Endothelial cell (in vitro differentiated cells): ENCODE measurements at regions not wholly inside any gene's neighbourhood (a gene's known extent, or its start where the extent isn't known, plus 50 kb on each side); places are given as distances from the start of the nearest gene placed in this dataset.

Experiments
- DNase-seq: peaks from one replicate; pipeline ENCODE4 v3.0.0; 2021; ENCODE audit warnings: low spot score
- H3K27ac Mint-ChIP-seq: one replicate; pipeline ENCODE4 v1.8.0; 2021; ENCODE audit warnings: mixed read lengths, inconsistent platforms; ENCODE audit not compliant: unreplicated experiment
- H3K27me3 Mint-ChIP-seq: one replicate; pipeline ENCODE4 v1.8.0; 2021; ENCODE audit warnings: mild to moderate bottlenecking, moderate library complexity, mixed read lengths, inconsistent platforms; ENCODE audit not compliant: unreplicated experiment
- H3K36me3 Mint-ChIP-seq: one replicate; pipeline ENCODE4 v1.8.0; 2021; ENCODE audit warnings: mild to moderate bottlenecking, low read depth, mixed read lengths, inconsistent platforms; ENCODE audit not compliant: unreplicated experiment
- H3K4me1 Mint-ChIP-seq: one replicate; pipeline ENCODE4 v1.8.0; 2021; ENCODE audit warnings: mild to moderate bottlenecking, mixed read lengths, inconsistent platforms; ENCODE audit not compliant: unreplicated experiment
- H3K4me3 Mint-ChIP-seq: one replicate; pipeline ENCODE4 v1.8.0; 2021; ENCODE audit warnings: mild to moderate bottlenecking, mixed read lengths, inconsistent platforms; ENCODE audit not compliant: unreplicated experiment
- H3K9me3 Mint-ChIP-seq: one replicate; pipeline ENCODE4 v1.8.0; 2021; ENCODE audit warnings: mixed read lengths, inconsistent platforms; ENCODE audit not compliant: unreplicated experiment
- CTCF ChIP-seq: fragments of 200-600 bp; sonication (generic); IDR thresholded peaks from one replicate; pipeline ENCODE4 v1.5.0; 2021; ENCODE audit warnings: antibody characterized with exemption; ENCODE audit not compliant: unreplicated experiment

GRCh38 chr2:79368116-79368630, 144.7 kb upstream of the CTNNA2 start:
- no peak overlapping the region for H3K27ac Mint-ChIP-seq
- peaks cover 2% of the 10 kb centered on the region for H3K27me3 Mint-ChIP-seq
- no peak for DNase-seq
- no peak overlapping the region for H3K4me3 Mint-ChIP-seq
- H3K9me3 Mint-ChIP-seq, result no peaks in the 10 kb centered on the region
- no peak for TF ChIP-seq CTCF
- H3K4me1 Mint-ChIP-seq, result peaks cover 9% of the 10 kb centered on the region
- no peaks in the 10 kb centered on the region for H3K36me3 Mint-ChIP-seq

GRCh38 chr2:79359419-79359818, 153.4 kb upstream of the CTNNA2 start:
- H3K4me3 Mint-ChIP-seq, result no peak overlapping the region
- no peak overlapping the region for H3K27ac Mint-ChIP-seq
- no peaks in the 10 kb centered on the region for H3K9me3 Mint-ChIP-seq
- H3K4me1 Mint-ChIP-seq, result no peaks in the 10 kb centered on the region
- no peak for TF ChIP-seq CTCF
- H3K36me3 Mint-ChIP-seq, result no peaks in the 10 kb centered on the region
- no peaks in the 10 kb centered on the region for H3K27me3 Mint-ChIP-seq
- DNase-seq, result no peak

GRCh38 chr2:79355569-79355968, 157.3 kb upstream of the CTNNA2 start:
- H3K27me3 Mint-ChIP-seq, result no peaks in the 10 kb centered on the region
- H3K4me3 Mint-ChIP-seq, result no peak overlapping the region
- no peaks in the 10 kb centered on the region for H3K36me3 Mint-ChIP-seq
- no peak overlapping the region for H3K27ac Mint-ChIP-seq
- no peak for TF ChIP-seq CTCF
- no peak for DNase-seq
- H3K9me3 Mint-ChIP-seq, result no peaks in the 10 kb centered on the region
- no peaks in the 10 kb centered on the region for H3K4me1 Mint-ChIP-seq

GRCh38 chr2:79327460-79327859, 167.9 kb upstream of the REG3A start:
- no peaks in the 10 kb centered on the region for H3K36me3 Mint-ChIP-seq
- H3K9me3 Mint-ChIP-seq, result no peaks in the 10 kb centered on the region
- peaks cover 33% of the 10 kb centered on the region for H3K4me1 Mint-ChIP-seq
- no peaks in the 10 kb centered on the region for H3K27me3 Mint-ChIP-seq
- no peak for DNase-seq
- no peak overlapping the region for H3K27ac Mint-ChIP-seq
- no peak for TF ChIP-seq CTCF
- H3K4me3 Mint-ChIP-seq, result no peak overlapping the region

- Mint-ChIP-seq H3K36me3 (no peaks in the 10 kb centered on the region), H3K4me1 (peaks cover 39% of the 10 kb centered on the region), H3K9me3 (no peaks in the 10 kb centered on the region), H3K27ac (no peak overlapping the region), H3K4me3 (no peak overlapping the region), H3K27me3 (no peaks in the 10 kb centered on the region)
- no peak for TF ChIP-seq CTCF
- DNase-seq, result no peak
Observed at GRCh38 chr2:79320871-79321270, 161.3 kb upstream of the REG3A start.
